ENCODE measurements at regions not wholly inside any gene's neighbourhood (a gene's known extent, or its start where the extent isn't known, plus 50 kb on each side); places are given as distances from the start of the nearest gene placed in this dataset.
"Not testable (repeated sequence)": the region's sequence is repeated elsewhere in the genome, so short reads cannot be mapped to it uniquely, and the experiment has no call there.

- peak; percentile 53 for DNase-seq (ENCODE audit: low spot score)
Observed at GRCh38 chr7:131859147-131859821, 302.9 kb upstream of the PODXL start.

- DNase-seq (ENCODE audit: low spot score), result no peak
Observed at GRCh38 chr7:131858611-131859010, 302.2 kb upstream of the PODXL start.

GRCh38 chr7:131849472-131849871 lies 293.0 kb upstream of the PODXL start:
- DNase-seq (ENCODE audit: low spot score), result no peak

GRCh38 chr7:131848033-131848432 lies 291.6 kb upstream of the PODXL start:
- no peak for DNase-seq (ENCODE audit: low spot score)

- DNase-seq (ENCODE audit: low spot score), result no peak
Observed at GRCh38 chr7:131845573-131846314, 289.3 kb upstream of the PODXL start.

GRCh38 chr7:131844369-131844768 lies 287.9 kb upstream of the PODXL start:
- no peak for DNase-seq (ENCODE audit: low spot score)

GRCh38 chr7:131843898-131844331 lies 287.5 kb upstream of the PODXL start:
- no peak for DNase-seq (ENCODE audit: low spot score)

GRCh38 chr7:131839967-131840690 lies 283.7 kb upstream of the PODXL start:
- DNase-seq (ENCODE audit: low spot score), result no peak

GRCh38 chr7:131836733-131837132 lies 280.3 kb upstream of the PODXL start:
- DNase-seq (ENCODE audit: low spot score), result no peak

- no peak for DNase-seq (ENCODE audit: low spot score)
Observed at GRCh38 chr7:131835141-131835540, 278.7 kb upstream of the PODXL start.

- no peak for DNase-seq (ENCODE audit: low spot score)
Observed at GRCh38 chr7:131830681-131831080, 274.3 kb upstream of the PODXL start.

GRCh38 chr7:131829947-131830558 lies 273.6 kb upstream of the PODXL start:
- DNase-seq (ENCODE audit: low spot score), result no peak

- DNase-seq (ENCODE audit: low spot score), result no peak
Observed at GRCh38 chr7:131827421-131827820, 271.0 kb upstream of the PODXL start.

GRCh38 chr7:131826960-131827359 lies 270.5 kb upstream of the PODXL start:
- DNase-seq (ENCODE audit: low spot score), result no peak

- not testable (repeated sequence) for DNase-seq (ENCODE audit: low spot score)
Observed at GRCh38 chr7:131823961-131824440, 267.6 kb upstream of the PODXL start.

GRCh38 chr7:131819891-131820290 lies 263.5 kb upstream of the PODXL start:
- no peak for DNase-seq (ENCODE audit: low spot score)

GRCh38 chr7:131816391-131817007 lies 260.1 kb upstream of the PODXL start:
- no peak for DNase-seq (ENCODE audit: low spot score)

GRCh38 chr7:131808736-131809135 lies 252.3 kb upstream of the PODXL start:
- DNase-seq (ENCODE audit: low spot score), result no peak

- DNase-seq (ENCODE audit: low spot score), result not testable (repeated sequence)
Observed at GRCh38 chr7:131808156-131808555, 251.7 kb upstream of the PODXL start.

- no peak for DNase-seq (ENCODE audit: low spot score)
Observed at GRCh38 chr7:131803816-131804215, 247.4 kb upstream of the PODXL start.

GRCh38 chr7:131802195-131802864 lies 245.9 kb upstream of the PODXL start:
- no peak for DNase-seq (ENCODE audit: low spot score)
